ENCODE measurements at regions not wholly inside any gene's neighbourhood (a gene's known extent, or its start where the extent isn't known, plus 50 kb on each side); places are given as distances from the start of the nearest gene placed in this dataset.

GRCh38 chr10:78531088-78531487, 497.4 kb downstream of the RPS24 start:
- TF ChIP-seq TAF1 (IDR thresholded peaks at IDR 0.05; ENCODE audit: borderline replicate concordance, insufficient read depth, low read length) = no peak
- no peak for TF ChIP-seq FOXP2 (optimal IDR thresholded peaks at IDR 0.05; ENCODE audit: borderline replicate concordance, extremely low read depth, extremely low read length, insufficient read depth)
- TF ChIP-seq SIN3A (IDR thresholded peaks at IDR 0.05; ENCODE audit: borderline replicate concordance, insufficient read depth, low read length) = no peak
- no peak for TF ChIP-seq POLR2AphosphoS5 (IDR thresholded peaks at IDR 0.05; ENCODE audit: low read depth, low read length)
- no peak for TF ChIP-seq REST (IDR thresholded peaks at IDR 0.05; ENCODE audit: insufficient read depth in 1 of 2, low read depth in 2 of 2, low read length in 2 of 2)

GRCh38 chr10:78532480-78533042, 498.9 kb downstream of the RPS24 start:
- TF ChIP-seq REST (IDR thresholded peaks at IDR 0.05; ENCODE audit: insufficient read depth in 1 of 2, low read depth in 2 of 2, low read length in 2 of 2) (no peak), TAF1 (IDR thresholded peaks at IDR 0.05; ENCODE audit: borderline replicate concordance, insufficient read depth, low read length) (no peak)

- TF ChIP-seq FOXP2 (optimal IDR thresholded peaks at IDR 0.05; ENCODE audit: borderline replicate concordance, extremely low read depth, extremely low read length, insufficient read depth) = no peak
- no peak for TF ChIP-seq POLR2AphosphoS5 (IDR thresholded peaks at IDR 0.05; ENCODE audit: low read depth, low read length)
- no peak for TF ChIP-seq REST (IDR thresholded peaks at IDR 0.05; ENCODE audit: insufficient read depth in 1 of 2, low read depth in 2 of 2, low read length in 2 of 2)
- TF ChIP-seq SIN3A (IDR thresholded peaks at IDR 0.05; ENCODE audit: borderline replicate concordance, insufficient read depth, low read length) = no peak
- TF ChIP-seq TAF1 (IDR thresholded peaks at IDR 0.05; ENCODE audit: borderline replicate concordance, insufficient read depth, low read length) = no peak
These were observed 499.4 kb downstream of the RPS24 start for GRCh38 chr10:78533098-78533497.

- no peak for TF ChIP-seq TAF1 (IDR thresholded peaks at IDR 0.05; ENCODE audit: borderline replicate concordance, insufficient read depth, low read length)
- TF ChIP-seq SIN3A (IDR thresholded peaks at IDR 0.05; ENCODE audit: borderline replicate concordance, insufficient read depth, low read length) = no peak
- TF ChIP-seq REST (IDR thresholded peaks at IDR 0.05; ENCODE audit: insufficient read depth in 1 of 2, low read depth in 2 of 2, low read length in 2 of 2) = no peak
- TF ChIP-seq FOXP2 (optimal IDR thresholded peaks at IDR 0.05; ENCODE audit: borderline replicate concordance, extremely low read depth, extremely low read length, insufficient read depth) = no peak
- no peak for TF ChIP-seq POLR2AphosphoS5 (IDR thresholded peaks at IDR 0.05; ENCODE audit: low read depth, low read length)
These were observed 500.1 kb downstream of the RPS24 start for GRCh38 chr10:78533776-78534175.

GRCh38 chr10:78535716-78536218, 502.1 kb downstream of the RPS24 start:
- TF ChIP-seq SIN3A (IDR thresholded peaks at IDR 0.05; ENCODE audit: borderline replicate concordance, insufficient read depth, low read length) (no peak), TAF1 (IDR thresholded peaks at IDR 0.05; ENCODE audit: borderline replicate concordance, insufficient read depth, low read length) (no peak), POLR2AphosphoS5 (IDR thresholded peaks at IDR 0.05; ENCODE audit: low read depth, low read length) (no peak), FOXP2 (optimal IDR thresholded peaks at IDR 0.05; ENCODE audit: borderline replicate concordance, extremely low read depth, extremely low read length, insufficient read depth) (no peak), REST (IDR thresholded peaks at IDR 0.05; ENCODE audit: insufficient read depth in 1 of 2, low read depth in 2 of 2, low read length in 2 of 2) (no peak)
